HG02623 (cell line): ENCODE measurements at regions not wholly inside any gene's neighbourhood (a gene's known extent, or its start where the extent isn't known, plus 50 kb on each side); places are given as distances from the start of the nearest gene placed in this dataset.

Source experiments
- ATAC-seq: cut with Tn5 transposase; IDR thresholded peaks from one replicate; pipeline ENCODE4 v1.9.1; 2021; ENCODE audit warnings: moderate library complexity; ENCODE audit not compliant: unreplicated experiment

DNA sequence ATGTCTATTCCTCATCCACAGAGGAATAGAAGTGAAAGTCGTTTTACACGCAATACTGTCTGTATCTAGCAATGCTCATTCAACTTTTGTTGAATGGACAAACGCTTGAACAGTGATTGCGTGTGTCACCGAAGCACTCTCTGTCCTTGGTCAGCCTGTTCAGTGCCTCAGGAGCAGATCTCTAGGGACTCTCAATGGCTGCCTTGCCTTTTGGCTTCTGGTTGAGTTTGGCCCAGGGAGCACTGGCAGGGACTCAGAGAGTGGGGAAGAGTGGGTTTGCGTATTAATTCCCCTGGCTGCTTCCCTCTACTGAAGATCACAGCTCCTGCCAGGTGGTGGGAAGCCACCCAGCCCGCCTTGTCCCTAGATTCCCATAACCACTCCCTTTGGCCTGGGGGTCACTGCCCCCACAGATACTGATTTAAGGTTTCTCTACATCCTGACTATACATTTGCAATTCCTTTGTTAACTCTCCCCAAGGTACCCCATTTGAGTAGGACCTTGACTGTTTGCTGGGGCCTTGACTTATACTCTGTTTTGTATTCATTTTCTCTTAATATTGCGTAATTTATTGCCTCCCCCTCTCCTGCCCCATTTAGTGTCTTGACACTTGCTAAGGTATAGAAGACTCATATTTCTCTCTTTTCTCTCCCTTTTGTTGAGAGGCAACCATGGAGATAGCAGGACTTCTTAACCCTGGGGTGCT, 61.7 kb upstream of the USP24 start:
- no peak for ATAC-seq

DNA sequence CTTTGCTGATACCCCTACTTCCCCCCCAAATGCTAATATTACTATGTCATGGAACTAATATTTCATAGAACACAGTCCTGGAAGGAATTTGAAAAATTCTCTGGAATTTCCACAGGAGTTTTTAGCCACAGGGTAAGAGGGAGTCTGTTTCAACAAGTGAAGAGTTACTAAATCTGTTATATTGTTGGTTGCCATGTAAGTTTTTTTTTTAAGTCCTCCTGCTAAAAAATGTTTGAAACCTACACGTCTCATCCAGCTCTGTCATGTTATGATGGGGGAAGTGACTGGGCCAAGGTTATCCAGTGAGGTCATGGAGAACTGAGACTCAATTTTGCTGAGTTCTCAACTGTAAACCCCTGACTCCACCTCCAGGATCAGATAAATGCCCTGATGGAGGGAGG, 60.8 kb upstream of the USP24 start:
- no peak for ATAC-seq

DNA sequence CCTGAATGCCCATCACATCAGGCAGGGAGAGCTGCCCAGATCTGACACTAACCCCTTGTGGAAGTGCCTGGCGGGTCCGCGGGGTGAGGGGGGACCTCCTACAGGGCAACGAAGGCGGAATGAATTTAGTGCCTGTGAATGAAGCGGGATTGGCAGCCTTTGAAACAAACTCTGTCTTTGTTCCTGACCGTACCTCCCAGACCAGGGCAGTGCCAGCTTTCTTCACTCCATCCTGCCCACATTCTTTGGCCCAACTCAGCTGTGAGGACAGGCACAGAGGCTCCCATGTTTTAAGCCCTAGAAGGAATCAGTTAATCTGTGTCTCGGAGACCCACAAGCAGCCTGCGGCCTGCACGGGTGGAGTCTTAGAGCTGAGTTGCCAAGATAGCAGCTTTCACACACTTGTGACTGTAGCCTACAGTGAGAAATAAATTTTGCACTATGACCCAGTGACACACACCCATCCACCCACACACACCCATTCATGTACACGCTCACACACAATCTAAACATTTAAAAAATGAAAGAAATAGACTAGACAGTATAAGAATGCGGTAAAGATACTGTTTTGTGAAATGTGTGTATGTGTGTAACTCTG, 60.1 kb upstream of the USP24 start:
- no peak for ATAC-seq

DNA sequence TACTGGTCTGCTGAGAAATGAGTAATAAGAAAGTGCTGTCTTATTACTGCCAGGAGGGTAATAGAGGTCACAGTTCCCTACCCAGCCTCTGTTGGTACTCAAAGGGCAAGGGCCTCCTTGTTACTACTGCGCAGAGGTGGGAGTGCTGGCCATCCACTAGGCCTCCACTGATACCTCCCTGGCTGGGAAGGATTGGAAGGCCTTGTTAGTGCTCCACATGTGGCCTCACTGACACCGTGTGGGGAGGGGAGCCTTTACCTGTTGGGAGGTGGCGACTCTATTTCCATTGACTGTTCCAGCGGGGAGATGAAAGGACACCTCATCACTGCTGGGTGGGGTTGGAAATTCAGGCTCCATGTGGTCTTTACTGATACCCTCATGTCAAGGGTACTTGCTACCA, 57.8 kb upstream of the USP24 start:
- ATAC-seq, result no peak
